SW 1271 (cell line): ENCODE measurements at regions not wholly inside any gene's neighbourhood (a gene's known extent, or its start where the extent isn't known, plus 50 kb on each side); places are given as distances from the start of the nearest gene placed in this dataset.
A peak's percentile ranks its signal among the peaks of the same experiment; 100 is the strongest.
"Not testable (repeated sequence)": the region's sequence is repeated elsewhere in the genome, so short reads cannot be mapped to it uniquely, and the experiment has no call there.

ENCODE experiments used
- DNase-seq, 2 experiments: peaks; one replicate each; lab custom pipeline; 2025; lab: John Stamatoyannopoulos, UW

DNA sequence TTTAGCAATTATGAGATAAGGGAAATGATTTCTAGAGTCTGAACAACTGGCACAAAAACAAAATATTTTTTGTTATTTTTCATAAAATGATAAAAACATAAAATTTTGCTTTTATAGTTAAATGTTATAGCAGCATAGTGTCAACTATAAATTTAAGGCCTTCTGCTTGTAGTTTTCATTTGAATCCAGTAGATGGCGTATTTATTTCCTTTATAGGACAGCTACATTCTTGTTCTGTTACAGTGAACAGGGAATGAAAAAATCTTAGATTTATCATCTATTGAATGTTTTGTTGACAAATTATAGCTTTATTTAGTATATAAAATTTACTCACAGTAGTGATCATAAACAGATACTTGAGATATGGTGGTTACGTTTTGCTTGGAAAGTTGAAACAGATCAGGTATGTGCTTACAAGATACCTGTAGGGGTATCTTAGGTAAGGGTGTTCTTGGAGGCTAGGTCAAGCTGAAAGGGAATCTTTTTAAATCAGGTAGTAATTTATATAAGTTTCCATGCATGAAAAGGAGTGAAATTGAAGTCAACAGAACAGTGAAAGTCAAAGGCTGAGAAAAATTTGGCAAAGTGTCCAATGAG is 239.3 kb upstream of the GRIN3A start:
- peak in 1 of 2 experiments; percentile 50 for DNase-seq

- no peak for DNase-seq
Measured at GRCh38 chr9:101970609-101971008, 232.2 kb upstream of the GRIN3A start.

- DNase-seq = no peak
Measured at GRCh38 chr9:101968392-101968791, 229.9 kb upstream of the GRIN3A start.

- no peak for DNase-seq
Measured at GRCh38 chr9:101966691-101967090, 228.2 kb upstream of the GRIN3A start.

DNA sequence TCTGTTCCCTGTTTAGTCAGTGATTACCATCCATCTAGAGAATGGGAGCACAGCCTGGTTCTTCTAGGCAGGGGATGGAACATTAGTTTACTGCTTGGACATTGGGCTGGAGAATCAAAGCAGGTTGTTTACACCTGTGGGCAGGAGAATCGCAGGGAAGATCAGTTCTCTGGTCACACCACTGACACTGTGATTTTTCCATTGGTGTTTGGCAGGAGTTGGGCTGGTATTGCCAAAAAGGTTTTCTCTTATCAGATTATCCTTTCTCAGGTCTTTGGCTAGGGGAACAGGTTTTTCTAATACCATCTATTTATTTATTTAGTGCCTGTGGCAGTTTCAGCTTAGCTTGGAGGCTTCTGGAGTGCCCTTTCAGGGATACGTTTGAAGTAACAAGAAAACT is 219.3 kb upstream of the GRIN3A start:
- DNase-seq = no peak

DNA sequence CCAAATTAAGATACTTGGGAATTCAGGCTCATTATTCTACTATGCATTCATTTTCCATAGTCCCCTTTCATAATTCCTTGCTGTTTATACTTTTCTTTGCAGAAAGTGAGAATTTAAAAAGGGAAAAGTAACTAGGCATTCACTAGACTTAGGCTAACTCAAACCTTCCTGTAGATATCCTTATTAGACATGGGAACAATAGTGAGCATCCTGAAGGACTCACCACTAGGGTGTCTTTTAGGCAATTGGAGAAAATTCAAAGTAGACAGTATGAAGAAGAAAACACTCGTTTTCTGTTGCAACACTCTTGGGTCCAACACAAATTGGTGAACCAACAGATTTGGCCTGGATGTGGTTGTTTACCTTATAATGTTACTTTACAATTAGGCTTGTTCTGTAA is 213.2 kb upstream of the GRIN3A start:
- DNase-seq = no peak

DNA sequence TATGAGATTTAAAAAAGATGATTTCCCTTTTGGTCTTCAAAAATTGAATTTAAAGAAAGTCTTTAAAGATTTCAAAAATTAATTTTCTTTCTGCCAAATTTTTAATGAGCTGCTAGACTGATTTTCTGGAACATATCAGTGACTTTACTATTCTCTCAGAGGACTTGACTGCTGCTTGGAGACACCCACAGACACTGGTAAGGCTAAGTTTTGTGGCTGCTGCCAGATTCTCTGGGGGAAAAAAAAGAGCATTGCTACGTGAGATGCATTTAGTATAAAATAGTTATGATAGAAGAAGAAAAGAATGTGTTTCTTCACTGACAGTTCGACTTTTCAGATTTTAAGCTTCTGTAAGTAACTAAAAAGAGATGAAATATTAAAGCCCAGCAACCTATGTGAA is 193.3 kb upstream of the GRIN3A start:
- no peak for DNase-seq

- DNase-seq = no peak
Measured at GRCh38 chr9:101930783-101931182, 192.3 kb upstream of the GRIN3A start.

- DNase-seq = no peak
Measured at GRCh38 chr9:101925498-101925897, 187.1 kb upstream of the GRIN3A start.

DNA sequence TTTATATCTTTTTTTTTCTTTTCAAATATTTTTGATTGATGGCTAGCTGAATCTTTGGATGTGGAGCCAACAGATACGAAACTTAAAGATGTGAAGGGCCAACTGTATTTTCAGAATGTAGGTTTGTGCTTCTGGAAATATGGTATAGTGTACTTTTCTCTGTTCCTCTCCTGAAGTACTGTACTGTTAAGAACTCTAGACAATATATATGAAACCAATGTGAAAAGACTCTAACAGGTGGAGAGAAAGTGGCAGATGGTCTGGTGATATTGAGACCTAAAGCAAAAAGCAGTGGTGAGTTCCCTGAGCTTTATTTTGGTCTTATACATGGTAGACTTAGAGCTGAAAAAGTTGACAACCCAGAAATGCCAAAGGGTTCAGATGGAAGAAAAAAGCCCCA is 185.0 kb upstream of the GRIN3A start:
- no peak for DNase-seq

DNA sequence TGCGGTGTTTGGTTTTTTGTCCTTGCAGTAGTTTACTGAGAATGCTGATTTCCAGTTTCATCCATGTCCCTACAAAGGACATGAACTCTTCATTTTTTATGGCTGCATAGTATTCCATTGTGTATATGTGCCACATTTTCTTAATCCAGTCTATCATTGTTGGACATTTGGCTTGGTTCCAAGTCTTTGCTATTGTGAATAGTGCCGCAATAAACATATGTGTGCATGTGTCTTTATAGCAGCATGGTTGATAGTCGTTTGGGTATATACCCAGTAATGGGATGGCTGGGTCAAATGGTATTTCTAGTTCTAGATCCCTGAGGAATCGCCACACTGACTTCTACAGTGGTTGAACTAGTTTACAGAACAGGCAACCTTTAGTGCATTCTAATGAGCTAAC is 178.5 kb upstream of the GRIN3A start:
- DNase-seq = not testable (repeated sequence)

- no peak for DNase-seq
Measured at GRCh38 chr9:101915482-101915881, 177.0 kb upstream of the GRIN3A start.

DNA sequence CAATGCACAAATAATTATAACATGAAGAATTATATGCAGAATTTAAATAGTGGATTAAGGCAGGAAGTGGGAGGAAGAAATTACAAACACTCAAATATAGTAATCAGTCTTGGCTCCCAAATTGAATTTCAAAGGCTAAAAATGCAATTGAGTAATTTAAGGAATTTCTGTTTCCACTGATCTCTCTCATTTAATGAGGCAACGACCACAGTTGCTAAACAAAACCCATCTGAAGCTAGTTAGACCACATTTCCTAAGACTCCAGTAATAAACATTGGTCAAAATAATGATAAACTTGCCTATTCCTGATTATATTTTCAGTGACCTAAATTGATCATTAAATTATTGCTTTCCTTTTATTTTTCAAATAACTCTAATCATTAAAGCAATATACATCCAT is 174.3 kb upstream of the GRIN3A start:
- no peak for DNase-seq

GRCh38 chr9:101907466-101907865 is 169.0 kb upstream of the GRIN3A start:
- no peak for DNase-seq

- no peak for DNase-seq
Measured at GRCh38 chr9:101904845-101905244, 166.4 kb upstream of the GRIN3A start.

DNA sequence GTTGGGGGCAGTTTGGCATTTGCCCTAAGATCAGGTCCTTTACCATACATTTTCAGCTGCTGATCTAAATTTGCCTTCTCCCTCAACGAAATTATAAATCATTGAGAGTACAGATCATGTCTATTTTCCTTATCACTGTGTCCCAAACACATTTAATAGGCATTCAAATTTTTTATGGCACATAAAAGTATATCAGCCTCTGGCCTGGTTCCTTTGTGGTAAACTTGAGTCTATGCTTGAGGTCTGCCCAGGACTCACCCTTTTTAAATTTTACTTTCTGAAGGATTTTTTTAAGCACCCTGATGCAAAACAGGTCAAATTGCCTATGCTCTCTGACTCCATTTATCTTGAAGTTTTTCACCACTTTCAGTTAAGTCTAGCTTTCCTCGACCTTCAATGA is 163.6 kb upstream of the GRIN3A start:
- DNase-seq = no peak

DNA sequence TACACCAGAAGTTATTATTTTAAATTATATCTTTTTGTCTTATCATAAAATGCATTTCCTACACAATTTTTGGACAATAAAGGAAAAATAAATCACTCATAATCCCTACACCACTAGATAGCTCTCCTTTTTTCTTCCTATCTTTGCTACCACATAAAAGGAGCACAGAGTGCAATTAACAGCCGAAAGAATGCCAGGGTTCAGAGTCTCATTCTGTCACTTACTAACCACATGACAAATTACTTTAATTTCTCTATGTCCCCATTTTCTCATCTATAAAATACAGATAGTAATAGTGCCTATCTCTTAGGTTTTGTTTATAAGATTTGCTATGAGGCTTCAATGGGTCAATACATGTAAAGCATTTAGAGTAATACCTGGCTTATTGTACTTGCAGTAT is 158.7 kb upstream of the GRIN3A start:
- DNase-seq = no peak

GRCh38 chr9:101893661-101894646 is 155.5 kb upstream of the GRIN3A start:
- DNase-seq = no peak

DNA sequence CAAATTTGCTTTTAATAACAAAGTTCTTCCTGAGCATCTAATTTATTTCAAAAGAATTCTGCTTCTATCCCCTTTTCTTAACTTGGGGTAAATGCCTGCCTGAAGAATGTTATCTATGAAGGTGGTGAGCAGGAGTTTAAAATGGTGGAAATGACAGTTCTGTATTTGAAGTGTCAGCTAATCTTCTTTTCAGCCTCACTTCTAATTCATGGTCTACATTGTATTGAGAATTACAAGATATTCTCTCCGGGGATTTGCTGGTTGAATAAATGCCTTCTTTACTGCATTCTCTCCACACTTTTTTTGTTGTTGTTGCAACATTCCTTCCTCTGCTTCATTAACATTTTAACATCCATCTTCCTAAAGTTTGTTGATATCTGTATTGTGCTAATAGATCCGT is 143.1 kb upstream of the GRIN3A start:
- DNase-seq = no peak

DNA sequence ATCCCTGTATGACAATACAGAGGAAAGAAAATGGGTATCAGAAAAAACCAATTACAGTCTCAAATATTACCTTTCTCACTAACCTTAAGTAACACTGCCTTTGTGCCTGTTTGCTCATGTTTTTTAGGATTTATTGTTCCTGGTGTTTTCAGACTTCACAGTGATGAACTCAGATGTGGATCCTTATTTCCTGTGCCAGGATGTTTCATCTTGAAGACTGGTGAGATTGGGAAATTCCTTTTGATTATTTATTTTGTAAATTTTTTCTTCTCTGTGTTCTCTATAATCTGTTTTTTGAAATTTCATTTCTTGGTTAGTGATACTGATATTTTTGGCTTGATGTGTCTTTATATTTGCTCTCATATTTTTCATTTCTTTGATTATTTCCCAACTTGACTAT is 142.4 kb upstream of the GRIN3A start:
- no peak for DNase-seq

GRCh38 chr9:101878734-101879133 is 140.3 kb upstream of the GRIN3A start:
- DNase-seq = no peak

- DNase-seq = no peak
Measured at GRCh38 chr9:101877439-101877838, 139.0 kb upstream of the GRIN3A start.

GRCh38 chr9:101861472-101861871 is 123.0 kb upstream of the GRIN3A start:
- DNase-seq = no peak

GRCh38 chr9:101860920-101861319 is 122.5 kb upstream of the GRIN3A start:
- DNase-seq = no peak
